HEK293 (cell line): ENCODE measurements at regions not wholly inside any gene's neighbourhood (a gene's known extent, or its start where the extent isn't known, plus 50 kb on each side); places are given as distances from the start of the nearest gene placed in this dataset.

Experiments
- KLF1 ChIP-seq: fragments of 450-650 bp; formaldehyde crosslinking; IDR thresholded peaks from 2 replicates; pipeline ENCODE4 v1.5.1; 2016; ENCODE audit warnings: missing biosample characterization, missing genetic modification characterization
- SCRT1 ChIP-seq: fragments of 450-650 bp; formaldehyde crosslinking; IDR thresholded peaks from 2 replicates; pipeline ENCODE4 v1.5.1; 2016; ENCODE audit warnings: missing biosample characterization, missing genetic modification characterization, borderline replicate concordance
- ZNF184 ChIP-seq: fragments of 450-650 bp; IDR thresholded peaks from 2 replicates; pipeline ENCODE4 v1.5.1; 2018; ENCODE audit warnings: missing biosample characterization, mild to moderate bottlenecking, missing genetic modification characterization
- ZNF239 ChIP-seq: fragments of 450-650 bp; formaldehyde crosslinking; IDR thresholded peaks from 2 replicates; pipeline ENCODE4 v1.5.1; 2016; ENCODE audit warnings: missing biosample characterization, missing genetic modification characterization
- ZNF24 ChIP-seq: fragments of 450-650 bp; formaldehyde crosslinking; IDR thresholded peaks from 2 replicates; pipeline ENCODE4 v1.5.1; 2016; ENCODE audit warnings: missing biosample characterization, missing genetic modification characterization
- ZNF292 ChIP-seq: fragments of 450-650 bp; formaldehyde crosslinking; IDR thresholded peaks from 2 replicates; pipeline ENCODE4 v1.5.1; 2016; ENCODE audit warnings: low read depth, missing biosample characterization, missing genetic modification characterization, borderline replicate concordance
- ZNF324 ChIP-seq: fragments of 450-650 bp; formaldehyde crosslinking; IDR thresholded peaks from 2 replicates; pipeline ENCODE4 v1.5.1; 2016; ENCODE audit warnings: missing biosample characterization, missing genetic modification characterization
- ZSCAN16 ChIP-seq: fragments of 450-650 bp; formaldehyde crosslinking; IDR thresholded peaks from 2 replicates; pipeline ENCODE4 v1.5.1; 2016; ENCODE audit warnings: missing biosample characterization, missing genetic modification characterization
- TF ChIP-seq, protein P1 (sequence below): fragments of 450-650 bp; formaldehyde crosslinking; IDR thresholded peaks from 2 replicates; pipeline ENCODE4 v1.5.1; 2016; ENCODE audit warnings: missing biosample characterization, missing genetic modification characterization
- TF ChIP-seq, protein P2 (sequence below): fragments of 450-650 bp; formaldehyde crosslinking; IDR thresholded peaks from 2 replicates; pipeline ENCODE4 v1.5.1; 2016; ENCODE audit warnings: missing biosample characterization, missing genetic modification characterization, low read depth
- TF ChIP-seq, protein P3 (sequence below): fragments of 450-650 bp; formaldehyde crosslinking; IDR thresholded peaks from 2 replicates; pipeline ENCODE4 v1.5.1; 2017; ENCODE audit warnings: missing biosample characterization, mild to moderate bottlenecking, missing genetic modification characterization, moderate library complexity

DNA sequence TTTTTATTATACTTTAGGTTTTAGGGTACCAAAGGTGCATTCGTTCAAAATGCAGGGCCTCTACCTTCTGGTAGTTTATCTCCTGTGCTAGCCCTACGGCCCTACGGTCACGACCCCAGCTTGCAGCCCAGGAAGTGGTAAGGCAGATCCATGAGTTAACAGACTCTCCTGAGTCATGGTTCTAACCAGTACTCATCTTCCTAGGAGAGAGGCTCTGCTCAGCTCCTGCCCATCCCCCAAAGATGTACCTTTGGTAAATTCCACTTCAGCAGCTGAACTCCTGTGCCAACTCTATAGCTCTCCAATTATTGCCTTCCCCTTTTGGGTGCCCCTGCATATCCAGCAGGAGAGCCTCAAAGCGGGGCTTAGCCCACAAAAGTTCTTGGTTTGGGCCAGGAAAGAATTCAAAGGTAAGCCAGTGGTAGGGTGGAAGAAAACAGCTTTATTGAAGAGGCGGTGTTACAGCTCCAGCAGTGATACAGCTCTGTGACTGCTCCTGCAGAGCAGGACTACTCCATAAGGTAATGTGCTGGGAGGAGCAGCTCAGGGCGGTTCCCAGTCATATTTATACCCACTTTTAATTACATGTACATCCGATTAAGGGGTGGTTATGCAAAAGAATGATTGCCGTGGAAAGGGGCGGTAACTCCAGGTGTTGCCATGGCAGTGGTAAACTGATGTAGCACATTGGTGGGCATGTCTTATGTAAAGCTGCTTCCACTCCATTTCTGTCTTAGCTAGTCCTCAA lies 241.4 kb downstream of the PMP22 start:
- TF ChIP-seq, protein P1, sequence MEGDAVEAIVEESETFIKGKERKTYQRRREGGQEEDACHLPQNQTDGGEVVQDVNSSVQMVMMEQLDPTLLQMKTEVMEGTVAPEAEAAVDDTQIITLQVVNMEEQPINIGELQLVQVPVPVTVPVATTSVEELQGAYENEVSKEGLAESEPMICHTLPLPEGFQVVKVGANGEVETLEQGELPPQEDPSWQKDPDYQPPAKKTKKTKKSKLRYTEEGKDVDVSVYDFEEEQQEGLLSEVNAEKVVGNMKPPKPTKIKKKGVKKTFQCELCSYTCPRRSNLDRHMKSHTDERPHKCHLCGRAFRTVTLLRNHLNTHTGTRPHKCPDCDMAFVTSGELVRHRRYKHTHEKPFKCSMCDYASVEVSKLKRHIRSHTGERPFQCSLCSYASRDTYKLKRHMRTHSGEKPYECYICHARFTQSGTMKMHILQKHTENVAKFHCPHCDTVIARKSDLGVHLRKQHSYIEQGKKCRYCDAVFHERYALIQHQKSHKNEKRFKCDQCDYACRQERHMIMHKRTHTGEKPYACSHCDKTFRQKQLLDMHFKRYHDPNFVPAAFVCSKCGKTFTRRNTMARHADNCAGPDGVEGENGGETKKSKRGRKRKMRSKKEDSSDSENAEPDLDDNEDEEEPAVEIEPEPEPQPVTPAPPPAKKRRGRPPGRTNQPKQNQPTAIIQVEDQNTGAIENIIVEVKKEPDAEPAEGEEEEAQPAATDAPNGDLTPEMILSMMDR: no peak
- TF ChIP-seq SCRT1 (tag by site-specific recombination): no peak
- no peak for TF ChIP-seq ZNF239 (tag by site-specific recombination)
- no peak for TF ChIP-seq ZNF24 (tag by site-specific recombination)
- TF ChIP-seq, protein P2, sequence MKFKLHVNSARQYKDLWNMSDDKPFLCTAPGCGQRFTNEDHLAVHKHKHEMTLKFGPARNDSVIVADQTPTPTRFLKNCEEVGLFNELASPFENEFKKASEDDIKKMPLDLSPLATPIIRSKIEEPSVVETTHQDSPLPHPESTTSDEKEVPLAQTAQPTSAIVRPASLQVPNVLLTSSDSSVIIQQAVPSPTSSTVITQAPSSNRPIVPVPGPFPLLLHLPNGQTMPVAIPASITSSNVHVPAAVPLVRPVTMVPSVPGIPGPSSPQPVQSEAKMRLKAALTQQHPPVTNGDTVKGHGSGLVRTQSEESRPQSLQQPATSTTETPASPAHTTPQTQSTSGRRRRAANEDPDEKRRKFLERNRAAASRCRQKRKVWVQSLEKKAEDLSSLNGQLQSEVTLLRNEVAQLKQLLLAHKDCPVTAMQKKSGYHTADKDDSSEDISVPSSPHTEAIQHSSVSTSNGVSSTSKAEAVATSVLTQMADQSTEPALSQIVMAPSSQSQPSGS (tag by site-specific recombination): no peak
- no peak for TF ChIP-seq ZNF324 (tag by site-specific recombination)
- TF ChIP-seq, protein P3, sequence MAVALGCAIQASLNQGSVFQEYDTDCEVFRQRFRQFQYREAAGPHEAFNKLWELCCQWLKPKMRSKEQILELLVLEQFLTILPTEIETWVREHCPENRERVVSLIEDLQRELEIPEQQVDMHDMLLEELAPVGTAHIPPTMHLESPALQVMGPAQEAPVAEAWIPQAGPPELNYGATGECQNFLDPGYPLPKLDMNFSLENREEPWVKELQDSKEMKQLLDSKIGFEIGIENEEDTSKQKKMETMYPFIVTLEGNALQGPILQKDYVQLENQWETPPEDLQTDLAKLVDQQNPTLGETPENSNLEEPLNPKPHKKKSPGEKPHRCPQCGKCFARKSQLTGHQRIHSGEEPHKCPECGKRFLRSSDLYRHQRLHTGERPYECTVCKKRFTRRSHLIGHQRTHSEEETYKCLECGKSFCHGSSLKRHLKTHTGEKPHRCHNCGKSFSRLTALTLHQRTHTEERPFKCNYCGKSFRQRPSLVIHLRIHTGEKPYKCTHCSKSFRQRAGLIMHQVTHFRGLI (tag by site-specific recombination): no peak
- TF ChIP-seq KLF1 (tag by site-specific recombination): no peak
- TF ChIP-seq ZNF184: no peak
- TF ChIP-seq ZNF292 (tag by site-specific recombination): no peak
- TF ChIP-seq ZSCAN16 (tag by site-specific recombination): no peak
